ENCODE measurements at regions not wholly inside any gene's neighbourhood (a gene's known extent, or its start where the extent isn't known, plus 50 kb on each side); places are given as distances from the start of the nearest gene placed in this dataset.

GRCh38 chr4:114304046-114304445 lies 294.6 kb upstream of the UGT8 start:
- no peak for TF ChIP-seq POLR2A (IDR thresholded peaks at IDR 0.05; ENCODE audit: low read depth, low read length)
- no peak for TF ChIP-seq TAF1 (IDR thresholded peaks at IDR 0.05; ENCODE audit: borderline replicate concordance, low read depth, low read length)
